Neural cell (in vitro differentiated cells): ENCODE measurements at regions not wholly inside any gene's neighbourhood (a gene's known extent, or its start where the extent isn't known, plus 50 kb on each side); places are given as distances from the start of the nearest gene placed in this dataset.

Source experiments
- H2AFZ ChIP-seq: fragments of 200-600, 300-800 bp; sonication (generic), shearing (Covaris generic); 2 replicates; pipeline ENCODE4 v1.6.0; 2014; ENCODE audit warnings: low read depth, mild to moderate bottlenecking, antibody characterized with exemption, low read length, moderate library complexity
- H3F3A ChIP-seq: fragments of 200-600 bp; shearing (Covaris generic); 2 replicates; pipeline ENCODE4 v1.6.1; 2016; ENCODE audit warnings: mild to moderate bottlenecking, moderate library complexity, mixed read lengths, antibody characterized with exemption, low read length; ENCODE audit not compliant: insufficient read depth, poor library complexity, severe bottlenecking
- H3K27ac ChIP-seq: fragments of 200-600, 300-800 bp; sonication (generic), shearing (Covaris generic); 2 replicates; pipeline ENCODE4 v1.5.1; 2014; ENCODE audit warnings: mild to moderate bottlenecking, low read length, moderate library complexity
- H3K27me3 ChIP-seq: fragments of 300-800, 200-600 bp; sonication (generic), shearing (Covaris generic); 2 replicates; pipeline ENCODE4 v1.6.0; 2014; ENCODE audit warnings: mild to moderate bottlenecking, low read depth, low read length, moderate library complexity; ENCODE audit not compliant: insufficient read depth
- H3K36me3 ChIP-seq: fragments of 300-800, 200-600 bp; sonication (generic), shearing (Covaris generic); 2 replicates; pipeline ENCODE4 v1.5.1; 2014; ENCODE audit warnings: mild to moderate bottlenecking, antibody characterized with exemption, low read length, moderate library complexity; ENCODE audit not compliant: insufficient read depth
- H3K4me2 ChIP-seq: fragments of 300-800, 200-600 bp; sonication (generic), shearing (Covaris generic); 2 replicates; pipeline ENCODE4 v1.6.0; 2014; ENCODE audit warnings: mild to moderate bottlenecking, low read length
- H3K4me3 ChIP-seq: fragments of 300-800, 200-600 bp; sonication (generic), shearing (Covaris generic); 2 replicates; pipeline ENCODE4 v1.5.1; 2014; ENCODE audit warnings: mild to moderate bottlenecking, low read length, moderate library complexity
- H3K79me2 ChIP-seq: fragments of 200-600 bp; shearing (Covaris generic); replicated peaks from 2 replicates; pipeline ENCODE4 v1.6.0; 2014; ENCODE audit warnings: mild to moderate bottlenecking, low read length, moderate library complexity; ENCODE audit not compliant: insufficient read depth
- H3K9ac ChIP-seq: fragments of 300-800, 200-600 bp; sonication (generic), shearing (Covaris generic); 2 replicates; pipeline ENCODE4 v1.6.1; 2016; ENCODE audit warnings: mild to moderate bottlenecking, low read length, mixed read lengths
- H3K9me2 ChIP-seq: fragments of 200-600 bp; shearing (Covaris generic); 2 replicates; pipeline ENCODE4 v1.6.1; 2016; ENCODE audit warnings: mild to moderate bottlenecking, low read length, mixed read lengths; ENCODE audit not compliant: insufficient read depth
- H3K9me3 ChIP-seq: fragments of 200-600, 300-800 bp; sonication (generic), shearing (Covaris generic); 2 replicates; pipeline ENCODE4 v1.6.1; 2016; ENCODE audit warnings: mild to moderate bottlenecking, mixed run types, low read length, moderate library complexity, mixed read lengths
- H4K20me1 ChIP-seq: fragments of 200-600 bp; shearing (Covaris generic); 2 replicates; pipeline ENCODE4 v1.6.1; 2016; ENCODE audit warnings: mild to moderate bottlenecking, mixed run types; ENCODE audit not compliant: insufficient read depth
- EP300 ChIP-seq: fragments of 450-650 bp; conservative IDR thresholded peaks from 2 replicates; pipeline ENCODE4 v1.6.1; 2014; ENCODE audit warnings: antibody characterized with exemption, mild to moderate bottlenecking, moderate library complexity; ENCODE audit not compliant: poor library complexity, severe bottlenecking
- EZH2 ChIP-seq: fragments of 200-600, 300-800 bp; shearing (Covaris generic), sonication (generic); IDR thresholded peaks from 2 replicates; pipeline ENCODE4 v1.6.1; 2014; ENCODE audit warnings: antibody characterized with exemption, low read length, borderline replicate concordance, mild to moderate bottlenecking; ENCODE audit not compliant: insufficient read depth, poor library complexity, severe bottlenecking
- MXI1 ChIP-seq: fragments of 450-650 bp; conservative IDR thresholded peaks from 2 replicates; pipeline ENCODE4 v1.6.1; 2014; ENCODE audit warnings: antibody characterized with exemption, mild to moderate bottlenecking; ENCODE audit not compliant: poor library complexity, severe bottlenecking
- POLR2AphosphoS5 ChIP-seq: IDR thresholded peaks from 2 replicates; pipeline ENCODE4 v1.6.1; 2012
- RAD21 ChIP-seq: fragments of 450-650 bp; conservative IDR thresholded peaks from 2 replicates; pipeline ENCODE4 v1.6.1; 2014; ENCODE audit warnings: antibody characterized with exemption, mild to moderate bottlenecking, moderate library complexity
- SMC3 ChIP-seq: fragments of 450-650 bp; conservative IDR thresholded peaks from 2 replicates; pipeline ENCODE4 v1.6.1; 2014; ENCODE audit warnings: antibody characterized with exemption, mild to moderate bottlenecking, moderate library complexity; ENCODE audit not compliant: poor library complexity
- TAF1 ChIP-seq: IDR thresholded peaks from 2 replicates; pipeline ENCODE4 v1.6.1; 2012; ENCODE audit warnings: low read depth
- TF ChIP-seq, protein P1 (sequence below): fragments of 450-650 bp; IDR thresholded peaks from 2 replicates; pipeline ENCODE4 v1.5.1; 2014; ENCODE audit warnings: antibody characterized with exemption, mild to moderate bottlenecking, moderate library complexity; ENCODE audit not compliant: poor library complexity, severe bottlenecking
- TF ChIP-seq, protein P2 (sequence below): IDR thresholded peaks from 2 replicates; pipeline ENCODE4 v1.6.1; 2012; ENCODE audit warnings: borderline replicate concordance

DNA sequence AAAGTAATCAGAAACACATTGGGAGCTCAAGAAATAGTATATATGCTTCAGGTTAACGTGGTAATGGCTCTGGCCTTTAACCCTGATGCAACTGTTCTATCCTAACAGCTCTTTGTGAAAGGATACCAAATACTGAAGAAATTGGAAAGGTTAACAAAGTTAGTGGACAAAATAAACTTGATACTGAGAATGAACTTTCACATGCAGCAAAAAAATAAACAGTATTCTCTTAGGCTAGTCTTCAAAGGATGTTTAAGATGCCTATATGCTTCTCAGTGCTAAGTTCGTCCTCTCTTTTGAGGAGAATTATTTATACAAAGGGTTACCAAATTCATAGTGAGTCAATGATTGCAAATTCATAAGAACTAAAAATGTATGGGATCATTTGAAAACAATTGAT is 256.2 kb upstream of the FERD3L start:
- Histone ChIP-seq H3K4me3 (no peak overlapping the region), H3K9me3 (no peaks in the 10 kb centered on the region), H3K4me2 (no peak overlapping the region)

GRCh38 chr7:19400758-19401254 is 255.6 kb upstream of the FERD3L start:
- no peak overlapping the region for H3K27ac ChIP-seq
- no peak overlapping the region for H2AFZ ChIP-seq
- H3K9me3 ChIP-seq = no peaks in the 10 kb centered on the region
- no peak overlapping the region for H3K4me3 ChIP-seq
- no peak overlapping the region for H3K9ac ChIP-seq
- no peaks in the 10 kb centered on the region for H3K27me3 ChIP-seq
- no peak overlapping the region for H3K4me2 ChIP-seq
- no peaks in the 10 kb centered on the region for H3K79me2 ChIP-seq
- TF ChIP-seq EZH2 = no peak
- TF ChIP-seq SMC3 = no peak
- TF ChIP-seq, protein P1, sequence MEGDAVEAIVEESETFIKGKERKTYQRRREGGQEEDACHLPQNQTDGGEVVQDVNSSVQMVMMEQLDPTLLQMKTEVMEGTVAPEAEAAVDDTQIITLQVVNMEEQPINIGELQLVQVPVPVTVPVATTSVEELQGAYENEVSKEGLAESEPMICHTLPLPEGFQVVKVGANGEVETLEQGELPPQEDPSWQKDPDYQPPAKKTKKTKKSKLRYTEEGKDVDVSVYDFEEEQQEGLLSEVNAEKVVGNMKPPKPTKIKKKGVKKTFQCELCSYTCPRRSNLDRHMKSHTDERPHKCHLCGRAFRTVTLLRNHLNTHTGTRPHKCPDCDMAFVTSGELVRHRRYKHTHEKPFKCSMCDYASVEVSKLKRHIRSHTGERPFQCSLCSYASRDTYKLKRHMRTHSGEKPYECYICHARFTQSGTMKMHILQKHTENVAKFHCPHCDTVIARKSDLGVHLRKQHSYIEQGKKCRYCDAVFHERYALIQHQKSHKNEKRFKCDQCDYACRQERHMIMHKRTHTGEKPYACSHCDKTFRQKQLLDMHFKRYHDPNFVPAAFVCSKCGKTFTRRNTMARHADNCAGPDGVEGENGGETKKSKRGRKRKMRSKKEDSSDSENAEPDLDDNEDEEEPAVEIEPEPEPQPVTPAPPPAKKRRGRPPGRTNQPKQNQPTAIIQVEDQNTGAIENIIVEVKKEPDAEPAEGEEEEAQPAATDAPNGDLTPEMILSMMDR = no peak
- TF ChIP-seq, protein P2, sequence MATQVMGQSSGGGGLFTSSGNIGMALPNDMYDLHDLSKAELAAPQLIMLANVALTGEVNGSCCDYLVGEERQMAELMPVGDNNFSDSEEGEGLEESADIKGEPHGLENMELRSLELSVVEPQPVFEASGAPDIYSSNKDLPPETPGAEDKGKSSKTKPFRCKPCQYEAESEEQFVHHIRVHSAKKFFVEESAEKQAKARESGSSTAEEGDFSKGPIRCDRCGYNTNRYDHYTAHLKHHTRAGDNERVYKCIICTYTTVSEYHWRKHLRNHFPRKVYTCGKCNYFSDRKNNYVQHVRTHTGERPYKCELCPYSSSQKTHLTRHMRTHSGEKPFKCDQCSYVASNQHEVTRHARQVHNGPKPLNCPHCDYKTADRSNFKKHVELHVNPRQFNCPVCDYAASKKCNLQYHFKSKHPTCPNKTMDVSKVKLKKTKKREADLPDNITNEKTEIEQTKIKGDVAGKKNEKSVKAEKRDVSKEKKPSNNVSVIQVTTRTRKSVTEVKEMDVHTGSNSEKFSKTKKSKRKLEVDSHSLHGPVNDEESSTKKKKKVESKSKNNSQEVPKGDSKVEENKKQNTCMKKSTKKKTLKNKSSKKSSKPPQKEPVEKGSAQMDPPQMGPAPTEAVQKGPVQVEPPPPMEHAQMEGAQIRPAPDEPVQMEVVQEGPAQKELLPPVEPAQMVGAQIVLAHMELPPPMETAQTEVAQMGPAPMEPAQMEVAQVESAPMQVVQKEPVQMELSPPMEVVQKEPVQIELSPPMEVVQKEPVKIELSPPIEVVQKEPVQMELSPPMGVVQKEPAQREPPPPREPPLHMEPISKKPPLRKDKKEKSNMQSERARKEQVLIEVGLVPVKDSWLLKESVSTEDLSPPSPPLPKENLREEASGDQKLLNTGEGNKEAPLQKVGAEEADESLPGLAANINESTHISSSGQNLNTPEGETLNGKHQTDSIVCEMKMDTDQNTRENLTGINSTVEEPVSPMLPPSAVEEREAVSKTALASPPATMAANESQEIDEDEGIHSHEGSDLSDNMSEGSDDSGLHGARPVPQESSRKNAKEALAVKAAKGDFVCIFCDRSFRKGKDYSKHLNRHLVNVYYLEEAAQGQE = no peak
- no peak for TF ChIP-seq EP300
- TF ChIP-seq TAF1 = no peak
- TF ChIP-seq POLR2AphosphoS5 = no peak
- TF ChIP-seq RAD21 = no peak
- TF ChIP-seq MXI1 = no peak
- no peaks in the 10 kb centered on the region for H3K36me3 ChIP-seq
- no peaks in the 10 kb centered on the region for H4K20me1 ChIP-seq
- H3F3A ChIP-seq = no peaks in the 10 kb centered on the region
- H3K9me2 ChIP-seq = no peaks in the 10 kb centered on the region

More for the DNA sequence above, 256.2 kb upstream of the FERD3L start:
- no peak overlapping the region for H3K9ac ChIP-seq
- no peak overlapping the region for H2AFZ ChIP-seq
- no peaks in the 10 kb centered on the region for H3K9me2 ChIP-seq
- no peak overlapping the region for H3K27ac ChIP-seq
- no peaks in the 10 kb centered on the region for H3K27me3 ChIP-seq
- H3K36me3 ChIP-seq = no peaks in the 10 kb centered on the region
- no peaks in the 10 kb centered on the region for H3K79me2 ChIP-seq
- H4K20me1 ChIP-seq = no peaks in the 10 kb centered on the region
- H3F3A ChIP-seq = no peaks in the 10 kb centered on the region
- no peak for TF ChIP-seq EP300
- no peak for TF ChIP-seq POLR2AphosphoS5
- TF ChIP-seq, protein P2 = no peak
- TF ChIP-seq, protein P1 = no peak
- no peak for TF ChIP-seq TAF1
- no peak for TF ChIP-seq EZH2
- no peak for TF ChIP-seq RAD21
- no peak for TF ChIP-seq SMC3
- no peak for TF ChIP-seq MXI1
